WERI-Rb-1 (cell line): ENCODE measurements at regions not wholly inside any gene's neighbourhood (a gene's known extent, or its start where the extent isn't known, plus 50 kb on each side); places are given as distances from the start of the nearest gene placed in this dataset.

Experiments
- DNase-seq: peaks from one replicate; pipeline ENCODE4 v3.0.0-alpha.2; 2020
- H3K27ac ChIP-seq: fragments of 250-450 bp; sonication (Bioruptor Pico); 2 replicates; pipeline ENCODE4 v1.5.1; 2020; ENCODE audit warnings: mild to moderate bottlenecking, moderate library complexity
- H3K27me3 ChIP-seq: fragments of 250-450 bp; sonication (Bioruptor Pico); 2 replicates; pipeline ENCODE4 v1.5.1; 2021; ENCODE audit warnings: mild to moderate bottlenecking, low read depth, moderate library complexity; ENCODE audit not compliant: insufficient read depth, severe bottlenecking
- H3K36me3 ChIP-seq: fragments of 250-450 bp; sonication (Bioruptor Pico); 2 replicates; pipeline ENCODE4 v1.5.1; 2020; ENCODE audit warnings: mild to moderate bottlenecking, moderate library complexity
- H3K4me3 ChIP-seq: 2 replicates; pipeline ENCODE4 v1.5.1; 2011; ENCODE audit warnings: low read depth, mild to moderate bottlenecking, control low read depth, low read length
- H3K9me3 ChIP-seq: fragments of 250-450 bp; sonication (Bioruptor Pico); 2 replicates; pipeline ENCODE4 v1.5.1; 2021; ENCODE audit warnings: mild to moderate bottlenecking, moderate library complexity; ENCODE audit not compliant: severe bottlenecking
- CTCF ChIP-seq: IDR thresholded peaks from 2 replicates; pipeline ENCODE4 v1.5.1; 2011; ENCODE audit warnings: low read depth, mild to moderate bottlenecking, control low read depth, inconsistent platforms, low read length

GRCh38 chrX:39741904-39742303 is 355.9 kb downstream of the BCOR start:
- no peak for DNase-seq
- no peak overlapping the region for H3K4me3 ChIP-seq
- H3K27me3 ChIP-seq: no peaks in the 10 kb centered on the region
- no peaks in the 10 kb centered on the region for H3K9me3 ChIP-seq
- H3K27ac ChIP-seq: no peak overlapping the region
- no peaks in the 10 kb centered on the region for H3K36me3 ChIP-seq
- no peak for TF ChIP-seq CTCF

GRCh38 chrX:39745818-39746217 is 351.9 kb downstream of the BCOR start:
- no peak for DNase-seq
- no peak for TF ChIP-seq CTCF
- H3K9me3 ChIP-seq: no peaks in the 10 kb centered on the region
- H3K36me3 ChIP-seq: no peaks in the 10 kb centered on the region
- no peak overlapping the region for H3K4me3 ChIP-seq
- H3K27ac ChIP-seq: no peak overlapping the region
- no peaks in the 10 kb centered on the region for H3K27me3 ChIP-seq

GRCh38 chrX:39749135-39749534 is 348.6 kb downstream of the BCOR start:
- TF ChIP-seq CTCF: no peak
- Histone ChIP-seq H3K36me3 (no peaks in the 10 kb centered on the region), H3K27me3 (no peaks in the 10 kb centered on the region), H3K9me3 (no peaks in the 10 kb centered on the region), H3K27ac (no peak overlapping the region), H3K4me3 (no peak overlapping the region)
- no peak for DNase-seq

- H3K27ac ChIP-seq: no peak overlapping the region
- TF ChIP-seq CTCF: no peak
- no peak for DNase-seq
Observed at GRCh38 chrX:39749728-39750127, 348.0 kb downstream of the BCOR start.

GRCh38 chrX:39750256-39750790 is 347.4 kb downstream of the BCOR start:
- TF ChIP-seq CTCF: no peak
- no peak for DNase-seq

More at GRCh38 chrX:39749728-39750127, 348.0 kb downstream of the BCOR start:
- Histone ChIP-seq H3K27me3 (no peaks in the 10 kb centered on the region), H3K9me3 (no peaks in the 10 kb centered on the region), H3K36me3 (no peaks in the 10 kb centered on the region), H3K4me3 (no peak overlapping the region)

GRCh38 chrX:39750848-39751247 is 346.9 kb downstream of the BCOR start:
- H3K9me3 ChIP-seq: no peaks in the 10 kb centered on the region
- no peak for DNase-seq

More at GRCh38 chrX:39750256-39750790, 347.4 kb downstream of the BCOR start:
- no peak overlapping the region for H3K4me3 ChIP-seq
- no peaks in the 10 kb centered on the region for H3K27me3 ChIP-seq
- no peaks in the 10 kb centered on the region for H3K9me3 ChIP-seq
- H3K27ac ChIP-seq: no peak overlapping the region
- H3K36me3 ChIP-seq: no peaks in the 10 kb centered on the region

More at GRCh38 chrX:39750848-39751247, 346.9 kb downstream of the BCOR start:
- no peak overlapping the region for H3K4me3 ChIP-seq
- no peaks in the 10 kb centered on the region for H3K27me3 ChIP-seq
- no peaks in the 10 kb centered on the region for H3K36me3 ChIP-seq
- no peak for TF ChIP-seq CTCF
- no peak overlapping the region for H3K27ac ChIP-seq
